GM12872 (cell line): ENCODE measurements at regions not wholly inside any gene's neighbourhood (a gene's known extent, or its start where the extent isn't known, plus 50 kb on each side); places are given as distances from the start of the nearest gene placed in this dataset.

Experiments used
- TF ChIP-seq, protein P1 (sequence below): IDR thresholded peaks from 3 replicates; pipeline ENCODE4 v1.5.1; 2011; ENCODE audit warnings: low read depth, mild to moderate bottlenecking, low read length, moderate library complexity; ENCODE audit not compliant: insufficient read depth

DNA sequence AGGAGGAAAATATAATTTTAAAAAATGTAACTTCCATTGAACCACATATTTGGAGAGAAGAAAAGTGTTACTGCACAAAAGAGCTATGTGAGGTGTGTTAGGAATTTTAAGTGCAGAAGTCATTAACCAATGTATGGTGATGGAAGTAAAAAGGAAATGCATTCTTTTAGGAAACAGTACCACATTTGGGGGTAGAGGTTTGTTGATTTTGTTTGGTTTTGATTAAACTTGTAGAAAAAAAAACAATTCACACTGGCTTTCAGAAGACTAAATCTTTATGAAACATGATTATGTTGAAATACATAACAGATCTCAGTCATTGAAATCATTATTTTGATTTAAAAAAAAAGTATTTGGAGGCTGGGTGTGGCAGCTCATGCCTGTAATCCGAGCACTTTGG, 1287.0 kb upstream of the GJE1 start:
- TF ChIP-seq, protein P1, sequence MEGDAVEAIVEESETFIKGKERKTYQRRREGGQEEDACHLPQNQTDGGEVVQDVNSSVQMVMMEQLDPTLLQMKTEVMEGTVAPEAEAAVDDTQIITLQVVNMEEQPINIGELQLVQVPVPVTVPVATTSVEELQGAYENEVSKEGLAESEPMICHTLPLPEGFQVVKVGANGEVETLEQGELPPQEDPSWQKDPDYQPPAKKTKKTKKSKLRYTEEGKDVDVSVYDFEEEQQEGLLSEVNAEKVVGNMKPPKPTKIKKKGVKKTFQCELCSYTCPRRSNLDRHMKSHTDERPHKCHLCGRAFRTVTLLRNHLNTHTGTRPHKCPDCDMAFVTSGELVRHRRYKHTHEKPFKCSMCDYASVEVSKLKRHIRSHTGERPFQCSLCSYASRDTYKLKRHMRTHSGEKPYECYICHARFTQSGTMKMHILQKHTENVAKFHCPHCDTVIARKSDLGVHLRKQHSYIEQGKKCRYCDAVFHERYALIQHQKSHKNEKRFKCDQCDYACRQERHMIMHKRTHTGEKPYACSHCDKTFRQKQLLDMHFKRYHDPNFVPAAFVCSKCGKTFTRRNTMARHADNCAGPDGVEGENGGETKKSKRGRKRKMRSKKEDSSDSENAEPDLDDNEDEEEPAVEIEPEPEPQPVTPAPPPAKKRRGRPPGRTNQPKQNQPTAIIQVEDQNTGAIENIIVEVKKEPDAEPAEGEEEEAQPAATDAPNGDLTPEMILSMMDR, result no peak

GRCh38 chr6:140844167-140844566, 1288.6 kb upstream of the GJE1 start:
- TF ChIP-seq, protein P1, result no peak

DNA sequence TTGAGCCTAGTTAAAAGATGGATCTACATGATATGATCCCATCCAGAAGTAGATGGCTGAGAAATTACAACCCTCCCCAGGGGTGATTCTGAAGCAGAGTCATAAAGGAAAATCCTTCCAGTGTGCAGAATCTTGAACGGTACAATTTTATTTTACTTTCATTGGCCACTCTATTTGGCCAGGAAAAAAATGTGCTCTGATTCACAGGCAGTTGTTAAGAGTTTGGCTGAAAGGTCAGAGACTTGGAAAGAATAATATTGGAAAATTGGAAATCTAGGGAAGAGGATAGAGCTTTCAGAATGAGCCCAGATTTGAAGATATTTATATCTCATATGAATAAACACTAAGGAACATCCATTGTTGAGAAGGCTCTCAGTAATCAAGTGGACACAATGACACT, 1299.3 kb upstream of the GJE1 start:
- TF ChIP-seq, protein P1, result no peak

DNA sequence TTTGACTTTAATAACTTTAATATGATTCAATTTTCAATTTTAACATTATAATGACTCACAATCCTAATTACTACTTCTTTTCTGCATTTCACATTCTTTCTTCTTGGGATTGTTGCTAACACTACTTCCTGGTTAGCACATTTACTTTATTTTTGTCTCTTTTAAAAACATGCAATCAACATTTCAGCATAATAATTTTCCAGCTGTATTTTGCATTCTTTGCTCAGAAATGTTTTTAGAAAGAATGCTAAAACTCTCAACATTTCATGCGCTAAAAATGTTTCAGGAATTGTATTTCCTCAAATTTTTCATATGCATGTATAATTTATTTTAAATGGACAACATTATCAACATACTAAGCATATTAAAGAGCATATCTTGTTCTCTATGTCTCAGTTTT, 1302.1 kb upstream of the GJE1 start:
- TF ChIP-seq, protein P1, result no peak

DNA sequence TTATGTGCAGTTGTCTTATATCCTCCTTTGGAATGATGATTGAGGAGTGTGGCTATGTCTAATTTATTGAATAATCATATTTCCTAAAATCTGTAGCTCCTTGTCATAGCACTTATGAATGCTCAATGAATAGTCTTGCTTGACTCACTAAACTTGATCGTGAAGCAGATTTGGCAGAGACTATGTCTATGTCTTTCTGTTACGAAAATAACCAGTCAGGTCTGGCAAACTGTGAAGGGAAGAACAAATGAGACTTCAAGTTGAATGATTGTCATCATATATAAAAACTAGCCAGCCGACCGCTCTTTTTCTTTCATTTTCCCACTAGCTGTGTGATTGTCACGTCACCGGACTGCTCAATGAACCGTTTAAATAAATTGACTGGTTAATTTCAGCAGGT, 1303.9 kb upstream of the GJE1 start:
- TF ChIP-seq, protein P1, result no peak

- TF ChIP-seq, protein P1, result no peak
Measured at GRCh38 chr6:140827593-140827992, 1305.1 kb upstream of the GJE1 start.

- TF ChIP-seq, protein P1, result no peak
Measured at GRCh38 chr6:140825731-140826130, 1307.0 kb upstream of the GJE1 start.

DNA sequence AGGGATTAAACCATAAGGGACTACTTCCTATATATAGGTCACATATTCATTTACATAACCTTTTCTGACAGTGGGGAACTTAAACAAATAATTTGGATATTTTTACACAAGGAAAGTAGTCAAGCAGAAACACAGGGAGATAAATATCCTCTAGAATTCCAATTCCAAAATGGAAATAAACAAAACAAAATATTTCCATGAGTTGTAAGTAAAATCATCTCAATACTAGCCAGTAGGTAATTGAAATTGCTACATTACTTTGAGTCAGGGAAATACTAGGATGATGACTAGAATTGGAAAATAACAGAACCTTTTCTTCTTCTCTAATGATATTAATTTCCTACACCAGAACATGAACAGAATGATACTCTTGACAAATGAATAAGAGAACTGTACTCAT, 1308.1 kb upstream of the GJE1 start:
- TF ChIP-seq, protein P1, result no peak
